Neural cell (in vitro differentiated cells): ENCODE measurements at regions not wholly inside any gene's neighbourhood (a gene's known extent, or its start where the extent isn't known, plus 50 kb on each side); places are given as distances from the start of the nearest gene placed in this dataset.

ENCODE experiments used
- H2AFZ ChIP-seq: fragments of 200-600, 300-800 bp; sonication (generic), shearing (Covaris generic); 2 replicates; pipeline ENCODE4 v1.6.0; 2014; ENCODE audit warnings: low read depth, mild to moderate bottlenecking, antibody characterized with exemption, low read length, moderate library complexity
- H3F3A ChIP-seq: fragments of 200-600 bp; shearing (Covaris generic); 2 replicates; pipeline ENCODE4 v1.6.1; 2016; ENCODE audit warnings: mild to moderate bottlenecking, moderate library complexity, mixed read lengths, antibody characterized with exemption, low read length; ENCODE audit not compliant: insufficient read depth, poor library complexity, severe bottlenecking
- H3K27ac ChIP-seq: fragments of 200-600, 300-800 bp; sonication (generic), shearing (Covaris generic); 2 replicates; pipeline ENCODE4 v1.5.1; 2014; ENCODE audit warnings: mild to moderate bottlenecking, low read length, moderate library complexity
- H3K27me3 ChIP-seq: fragments of 300-800, 200-600 bp; sonication (generic), shearing (Covaris generic); 2 replicates; pipeline ENCODE4 v1.6.0; 2014; ENCODE audit warnings: mild to moderate bottlenecking, low read depth, low read length, moderate library complexity; ENCODE audit not compliant: insufficient read depth
- H3K36me3 ChIP-seq: fragments of 300-800, 200-600 bp; sonication (generic), shearing (Covaris generic); 2 replicates; pipeline ENCODE4 v1.5.1; 2014; ENCODE audit warnings: mild to moderate bottlenecking, antibody characterized with exemption, low read length, moderate library complexity; ENCODE audit not compliant: insufficient read depth
- H3K4me2 ChIP-seq: fragments of 300-800, 200-600 bp; sonication (generic), shearing (Covaris generic); 2 replicates; pipeline ENCODE4 v1.6.0; 2014; ENCODE audit warnings: mild to moderate bottlenecking, low read length
- H3K4me3 ChIP-seq: fragments of 300-800, 200-600 bp; sonication (generic), shearing (Covaris generic); 2 replicates; pipeline ENCODE4 v1.5.1; 2014; ENCODE audit warnings: mild to moderate bottlenecking, low read length, moderate library complexity
- H3K79me2 ChIP-seq: fragments of 200-600 bp; shearing (Covaris generic); replicated peaks from 2 replicates; pipeline ENCODE4 v1.6.0; 2014; ENCODE audit warnings: mild to moderate bottlenecking, low read length, moderate library complexity; ENCODE audit not compliant: insufficient read depth
- H3K9ac ChIP-seq: fragments of 300-800, 200-600 bp; sonication (generic), shearing (Covaris generic); 2 replicates; pipeline ENCODE4 v1.6.1; 2016; ENCODE audit warnings: mild to moderate bottlenecking, low read length, mixed read lengths
- H3K9me2 ChIP-seq: fragments of 200-600 bp; shearing (Covaris generic); 2 replicates; pipeline ENCODE4 v1.6.1; 2016; ENCODE audit warnings: mild to moderate bottlenecking, low read length, mixed read lengths; ENCODE audit not compliant: insufficient read depth
- H3K9me3 ChIP-seq: fragments of 200-600, 300-800 bp; sonication (generic), shearing (Covaris generic); 2 replicates; pipeline ENCODE4 v1.6.1; 2016; ENCODE audit warnings: mild to moderate bottlenecking, mixed run types, low read length, moderate library complexity, mixed read lengths
- H4K20me1 ChIP-seq: fragments of 200-600 bp; shearing (Covaris generic); 2 replicates; pipeline ENCODE4 v1.6.1; 2016; ENCODE audit warnings: mild to moderate bottlenecking, mixed run types; ENCODE audit not compliant: insufficient read depth
- CTCF ChIP-seq: fragments of 450-650 bp; IDR thresholded peaks from 2 replicates; pipeline ENCODE4 v1.5.1; 2014; ENCODE audit warnings: antibody characterized with exemption, mild to moderate bottlenecking, moderate library complexity; ENCODE audit not compliant: poor library complexity, severe bottlenecking
- EP300 ChIP-seq: fragments of 450-650 bp; conservative IDR thresholded peaks from 2 replicates; pipeline ENCODE4 v1.6.1; 2014; ENCODE audit warnings: antibody characterized with exemption, mild to moderate bottlenecking, moderate library complexity; ENCODE audit not compliant: poor library complexity, severe bottlenecking
- EZH2 ChIP-seq: fragments of 200-600, 300-800 bp; shearing (Covaris generic), sonication (generic); IDR thresholded peaks from 2 replicates; pipeline ENCODE4 v1.6.1; 2014; ENCODE audit warnings: antibody characterized with exemption, low read length, borderline replicate concordance, mild to moderate bottlenecking; ENCODE audit not compliant: insufficient read depth, poor library complexity, severe bottlenecking
- MXI1 ChIP-seq: fragments of 450-650 bp; conservative IDR thresholded peaks from 2 replicates; pipeline ENCODE4 v1.6.1; 2014; ENCODE audit warnings: antibody characterized with exemption, mild to moderate bottlenecking; ENCODE audit not compliant: poor library complexity, severe bottlenecking
- POLR2AphosphoS5 ChIP-seq: IDR thresholded peaks from 2 replicates; pipeline ENCODE4 v1.6.1; 2012
- RAD21 ChIP-seq: fragments of 450-650 bp; conservative IDR thresholded peaks from 2 replicates; pipeline ENCODE4 v1.6.1; 2014; ENCODE audit warnings: antibody characterized with exemption, mild to moderate bottlenecking, moderate library complexity
- REST ChIP-seq: IDR thresholded peaks from 2 replicates; pipeline ENCODE4 v1.6.1; 2012; ENCODE audit warnings: borderline replicate concordance
- SMC3 ChIP-seq: fragments of 450-650 bp; conservative IDR thresholded peaks from 2 replicates; pipeline ENCODE4 v1.6.1; 2014; ENCODE audit warnings: antibody characterized with exemption, mild to moderate bottlenecking, moderate library complexity; ENCODE audit not compliant: poor library complexity
- TAF1 ChIP-seq: IDR thresholded peaks from 2 replicates; pipeline ENCODE4 v1.6.1; 2012; ENCODE audit warnings: low read depth

GRCh38 chr13:74886502-74886901 lies 595.5 kb downstream of the TBC1D4 start:
- Histone ChIP-seq H4K20me1 (no peaks in the 10 kb centered on the region), H3K9me3 (no peaks in the 10 kb centered on the region), H3K79me2 (no peaks in the 10 kb centered on the region), H3K27me3 (no peaks in the 10 kb centered on the region), H3F3A (no peaks in the 10 kb centered on the region), H3K27ac (no peak overlapping the region), H3K4me2 (no peak overlapping the region), H3K4me3 (no peak overlapping the region), H3K36me3 (no peaks in the 10 kb centered on the region), H3K9ac (no peak overlapping the region), H3K9me2 (no peaks in the 10 kb centered on the region), H2AFZ (no peak overlapping the region)
- TF ChIP-seq POLR2AphosphoS5 (no peak), EP300 (no peak), RAD21 (no peak), CTCF (no peak), MXI1 (no peak), TAF1 (no peak), SMC3 (no peak), REST (no peak), EZH2 (no peak)

GRCh38 chr13:74883834-74884233 lies 598.1 kb downstream of the TBC1D4 start:
- Histone ChIP-seq H3K27ac (no peak overlapping the region), H4K20me1 (no peaks in the 10 kb centered on the region), H3K4me2 (no peak overlapping the region), H3K36me3 (no peaks in the 10 kb centered on the region), H3K9ac (no peak overlapping the region), H3F3A (no peaks in the 10 kb centered on the region), H3K79me2 (no peaks in the 10 kb centered on the region), H3K4me3 (no peak overlapping the region), H3K9me2 (no peaks in the 10 kb centered on the region), H2AFZ (no peak overlapping the region), H3K9me3 (no peaks in the 10 kb centered on the region), H3K27me3 (no peaks in the 10 kb centered on the region)
- TF ChIP-seq MXI1 (no peak), RAD21 (no peak), EZH2 (no peak), SMC3 (no peak), EP300 (no peak), POLR2AphosphoS5 (no peak), REST (no peak), TAF1 (no peak), CTCF (no peak)
